ENCODE measurements at regions not wholly inside any gene's neighbourhood (a gene's known extent, or its start where the extent isn't known, plus 50 kb on each side); places are given as distances from the start of the nearest gene placed in this dataset.

- Histone ChIP-seq H3K9ac (ENCODE audit: insufficient read length) (no peak overlapping the region), H3K36me3 (ENCODE audit: insufficient read depth, low read length) (no peaks in the 10 kb centered on the region), H3K9me3 (ENCODE audit: low read depth, low read length) (no peaks in the 10 kb centered on the region), H3K4me3 (no peak overlapping the region), H3K27ac (no peak overlapping the region)
- no peak for DNase-seq (ENCODE audit: low read depth, low spot score)
- no peak for TF ChIP-seq FOXP2 (optimal IDR thresholded peaks at IDR 0.05; ENCODE audit: control extremely low read depth, extremely low read length, insufficient read depth)
- TF ChIP-seq EZH2 (IDR thresholded peaks at IDR 0.05): no peak
- no peak for TF ChIP-seq POLR2AphosphoS5 (IDR thresholded peaks at IDR 0.05; ENCODE audit: borderline replicate concordance, low read depth, low read length)
Observed at GRCh38 chr5:73327908-73328455, 120.6 kb downstream of the FOXD1 start.

- no peak overlapping the region for H3K27ac ChIP-seq
- no peak overlapping the region for H3K9ac ChIP-seq (ENCODE audit: insufficient read length)
- H3K36me3 ChIP-seq (ENCODE audit: insufficient read depth, low read length): no peaks in the 10 kb centered on the region
- H3K9me3 ChIP-seq (ENCODE audit: low read depth, low read length): no peaks in the 10 kb centered on the region
- no peak for DNase-seq (ENCODE audit: low read depth, low spot score)
- no peak overlapping the region for H3K4me3 ChIP-seq
- TF ChIP-seq EZH2 (IDR thresholded peaks at IDR 0.05) (no peak), FOXP2 (optimal IDR thresholded peaks at IDR 0.05; ENCODE audit: control extremely low read depth, extremely low read length, insufficient read depth) (no peak), POLR2AphosphoS5 (IDR thresholded peaks at IDR 0.05; ENCODE audit: borderline replicate concordance, low read depth, low read length) (no peak)
Observed at GRCh38 chr5:73325546-73325945, 123.0 kb downstream of the FOXD1 start.

GRCh38 chr5:73323466-73323865 is 125.1 kb downstream of the FOXD1 start:
- DNase-seq (ENCODE audit: low read depth, low spot score): no peak
- no peak for TF ChIP-seq EZH2 (IDR thresholded peaks at IDR 0.05)
- TF ChIP-seq POLR2AphosphoS5 (IDR thresholded peaks at IDR 0.05; ENCODE audit: borderline replicate concordance, low read depth, low read length): no peak
- TF ChIP-seq FOXP2 (optimal IDR thresholded peaks at IDR 0.05; ENCODE audit: control extremely low read depth, extremely low read length, insufficient read depth): no peak
- Histone ChIP-seq H3K4me3 (no peak overlapping the region), H3K9me3 (ENCODE audit: low read depth, low read length) (no peaks in the 10 kb centered on the region), H3K9ac (ENCODE audit: insufficient read length) (no peak overlapping the region), H3K27ac (no peak overlapping the region), H3K36me3 (ENCODE audit: insufficient read depth, low read length) (no peaks in the 10 kb centered on the region)

GRCh38 chr5:73322437-73323076 is 126.0 kb downstream of the FOXD1 start:
- no peaks in the 10 kb centered on the region for H3K36me3 ChIP-seq (ENCODE audit: insufficient read depth, low read length)
- no peaks in the 10 kb centered on the region for H3K9me3 ChIP-seq (ENCODE audit: low read depth, low read length)
- no peak overlapping the region for H3K27ac ChIP-seq
- TF ChIP-seq FOXP2 (optimal IDR thresholded peaks at IDR 0.05; ENCODE audit: control extremely low read depth, extremely low read length, insufficient read depth) (no peak), POLR2AphosphoS5 (IDR thresholded peaks at IDR 0.05; ENCODE audit: borderline replicate concordance, low read depth, low read length) (no peak), EZH2 (IDR thresholded peaks at IDR 0.05) (no peak)
- no peak overlapping the region for H3K4me3 ChIP-seq
- no peak overlapping the region for H3K9ac ChIP-seq (ENCODE audit: insufficient read length)
- no peak for DNase-seq (ENCODE audit: low read depth, low spot score)

GRCh38 chr5:73321757-73322436 is 126.7 kb downstream of the FOXD1 start:
- Histone ChIP-seq H3K4me3 (no peak overlapping the region), H3K27ac (no peak overlapping the region), H3K9ac (ENCODE audit: insufficient read length) (no peak overlapping the region), H3K36me3 (ENCODE audit: insufficient read depth, low read length) (no peaks in the 10 kb centered on the region), H3K9me3 (ENCODE audit: low read depth, low read length) (no peaks in the 10 kb centered on the region)
- TF ChIP-seq POLR2AphosphoS5 (IDR thresholded peaks at IDR 0.05; ENCODE audit: borderline replicate concordance, low read depth, low read length): no peak
- TF ChIP-seq EZH2 (IDR thresholded peaks at IDR 0.05): no peak
- no peak for TF ChIP-seq FOXP2 (optimal IDR thresholded peaks at IDR 0.05; ENCODE audit: control extremely low read depth, extremely low read length, insufficient read depth)
- DNase-seq (ENCODE audit: low read depth, low spot score): no peak

- H3K27ac ChIP-seq: no peak overlapping the region
- no peak overlapping the region for H3K4me3 ChIP-seq
- no peak for DNase-seq (ENCODE audit: low read depth, low spot score)
- no peak overlapping the region for H3K9ac ChIP-seq (ENCODE audit: insufficient read length)
- TF ChIP-seq POLR2AphosphoS5 (IDR thresholded peaks at IDR 0.05; ENCODE audit: borderline replicate concordance, low read depth, low read length): no peak
- no peak for TF ChIP-seq FOXP2 (optimal IDR thresholded peaks at IDR 0.05; ENCODE audit: control extremely low read depth, extremely low read length, insufficient read depth)
- no peak for TF ChIP-seq EZH2 (IDR thresholded peaks at IDR 0.05)
- H3K9me3 ChIP-seq (ENCODE audit: low read depth, low read length): no peaks in the 10 kb centered on the region
- no peaks in the 10 kb centered on the region for H3K36me3 ChIP-seq (ENCODE audit: insufficient read depth, low read length)
Observed at GRCh38 chr5:73319036-73319435, 129.5 kb downstream of the FOXD1 start.

- Histone ChIP-seq H3K4me3 (no peak overlapping the region), H3K27ac (no peak overlapping the region), H3K9ac (ENCODE audit: insufficient read length) (no peak overlapping the region), H3K36me3 (ENCODE audit: insufficient read depth, low read length) (no peaks in the 10 kb centered on the region), H3K9me3 (ENCODE audit: low read depth, low read length) (no peaks in the 10 kb centered on the region)
- no peak for TF ChIP-seq FOXP2 (optimal IDR thresholded peaks at IDR 0.05; ENCODE audit: control extremely low read depth, extremely low read length, insufficient read depth)
- no peak for TF ChIP-seq EZH2 (IDR thresholded peaks at IDR 0.05)
- TF ChIP-seq POLR2AphosphoS5 (IDR thresholded peaks at IDR 0.05; ENCODE audit: borderline replicate concordance, low read depth, low read length): no peak
- no peak for DNase-seq (ENCODE audit: low read depth, low spot score)
Observed at GRCh38 chr5:73318308-73318719, 130.3 kb downstream of the FOXD1 start.

GRCh38 chr5:73317523-73317922 is 131.1 kb downstream of the FOXD1 start:
- no peak overlapping the region for H3K4me3 ChIP-seq
- no peaks in the 10 kb centered on the region for H3K36me3 ChIP-seq (ENCODE audit: insufficient read depth, low read length)
- TF ChIP-seq EZH2 (IDR thresholded peaks at IDR 0.05): no peak
- no peak for TF ChIP-seq POLR2AphosphoS5 (IDR thresholded peaks at IDR 0.05; ENCODE audit: borderline replicate concordance, low read depth, low read length)
- TF ChIP-seq FOXP2 (optimal IDR thresholded peaks at IDR 0.05; ENCODE audit: control extremely low read depth, extremely low read length, insufficient read depth): no peak
- DNase-seq (ENCODE audit: low read depth, low spot score): no peak
- H3K9ac ChIP-seq (ENCODE audit: insufficient read length): no peak overlapping the region
- no peaks in the 10 kb centered on the region for H3K9me3 ChIP-seq (ENCODE audit: low read depth, low read length)
- no peak overlapping the region for H3K27ac ChIP-seq
